Caco-2 (cell line): ENCODE measurements at regions not wholly inside any gene's neighbourhood (a gene's known extent, or its start where the extent isn't known, plus 50 kb on each side); places are given as distances from the start of the nearest gene placed in this dataset.

ENCODE experiments used
- BruUV-seq: library from RNA; stranded (reverse); fragments of 400-500 nt; replicated peaks from 2 replicates; lab custom pipeline; 2021; lab: Mats Ljungman, UMichigan
- CTCF ChIA-PET: fragments of 300-600 bp; sonication (Branson Sonifier 250); formaldehyde crosslinking; loops from one replicate; lab custom pipeline; 2022; ENCODE audit warnings: antibody characterized with exemption; lab: Charles Lee
- POLR2A ChIA-PET: fragments of 300-600 bp; sonication (Branson Sonifier 250); formaldehyde crosslinking; loops from one replicate; lab custom pipeline; 2022; ENCODE audit warnings: antibody characterized with exemption; lab: Charles Lee
- DNase-seq, 2 experiments: peaks; one replicate each; pipeline versions ENCODE4 v3.0.0 to v3.0.0-alpha.2; 2020 to 2022
- H3K27me3 ChIP-seq: replicated peaks from 2 replicates; pipeline ENCODE4 v1.6.0; 2011; ENCODE audit warnings: low read length; ENCODE audit not compliant: control insufficient read depth, insufficient read depth
- H3K36me3 ChIP-seq: 2 replicates; pipeline ENCODE4 v1.5.1; 2011; ENCODE audit warnings: low read length; ENCODE audit not compliant: control insufficient read depth, insufficient read depth
- H3K4me1 ChIP-seq: fragments of 250-450 bp; sonication (Bioruptor Pico); 2 replicates; pipeline ENCODE4 v1.5.1; 2020; ENCODE audit warnings: mild to moderate bottlenecking
- H3K4me3 ChIP-seq: 2 replicates; pipeline ENCODE4 v1.5.1; 2011; ENCODE audit warnings: low read depth, mild to moderate bottlenecking, control low read depth, low read length
- H3K9me3 ChIP-seq: fragments of 250-450 bp; sonication (Bioruptor Pico); 2 replicates; pipeline ENCODE4 v1.5.1; 2020; ENCODE audit warnings: mild to moderate bottlenecking, moderate library complexity
- H3K27ac Mint-ChIP-seq: one replicate; pipeline ENCODE4 v1.8.0; 2022; ENCODE audit warnings: mixed read lengths; ENCODE audit not compliant: unreplicated experiment
- H3K27me3 Mint-ChIP-seq: one replicate; pipeline ENCODE4 v1.8.0; 2022; ENCODE audit warnings: mixed read lengths; ENCODE audit not compliant: insufficient read depth, unreplicated experiment
- H3K36me3 Mint-ChIP-seq: one replicate; pipeline ENCODE4 v1.8.0; 2022; ENCODE audit warnings: mild to moderate bottlenecking, mixed read lengths; ENCODE audit not compliant: insufficient read depth, unreplicated experiment
- H3K4me1 Mint-ChIP-seq: one replicate; pipeline ENCODE4 v1.8.0; 2022; ENCODE audit warnings: low read depth, mixed read lengths; ENCODE audit not compliant: unreplicated experiment
- H3K4me3 Mint-ChIP-seq: one replicate; pipeline ENCODE4 v1.8.0; 2022; ENCODE audit warnings: mild to moderate bottlenecking, moderate library complexity, mixed read lengths; ENCODE audit not compliant: unreplicated experiment
- H3K9me3 Mint-ChIP-seq: one replicate; pipeline ENCODE4 v1.8.0; 2022; ENCODE audit warnings: mixed read lengths; ENCODE audit not compliant: unreplicated experiment
- CTCF ChIP-seq, 2 experiments: fragments of 200-600 bp in 1 of 2; IDR thresholded peaks; 1 replicate in 1 of 2; 2 replicates in 1 of 2; pipeline versions ENCODE4 v1.5.1 to v1.8.0; 2011 to 2022; ENCODE audit warnings: antibody characterized with exemption in 1 of 2, control low read depth in 1 of 2, inconsistent platforms in 1 of 2, low read depth in 1 of 2, low read length in 1 of 2, mild to moderate bottlenecking in 1 of 2, moderate library complexity in 1 of 2; ENCODE audit not compliant: insufficient read depth in 1 of 2, severe bottlenecking in 1 of 2, unreplicated experiment in 1 of 2
- intact Hi-C: fragments of 100-400 bp; cut with micrococcal nuclease; formaldehyde crosslinking; loops from one replicate; pipeline ENCODE4 v1.10.0; 2022; ENCODE audit not compliant: unreplicated experiment

- Histone ChIP-seq H3K4me1 (no peaks in the 10 kb centered on the region), H3K9me3 (no peaks in the 10 kb centered on the region), H3K4me3 (no peak overlapping the region), H3K36me3 (no peaks in the 10 kb centered on the region), H3K27me3 (no peaks in the 10 kb centered on the region)
- Mint-ChIP-seq H3K9me3 (no peaks in the 10 kb centered on the region), H3K4me1 (no peaks in the 10 kb centered on the region), H3K27ac (no peak overlapping the region), H3K27me3 (peaks cover 7% of the 10 kb centered on the region), H3K36me3 (no peaks in the 10 kb centered on the region), H3K4me3 (no peak overlapping the region)
- intact Hi-C loops: no loop called here
- ChIA-PET CTCF (no interaction called here), POLR2A (no interaction called here)
- no TSS peak for BruUV-seq
- no peak for TF ChIP-seq CTCF (IDR thresholded peaks at IDR 0.05; ENCODE audit: insufficient read depth in 1 of 2, low read depth in 1 of 2, low read length in 1 of 2, severe bottlenecking in 1 of 2, unreplicated experiment in 1 of 2)
- DNase-seq: no peak
These were observed 121.1 kb upstream of the SPRY2 start for GRCh38 chr13:80462037-80462436.

- no peaks in the 10 kb centered on the region for H3K36me3 ChIP-seq
- no peak overlapping the region for H3K4me3 Mint-ChIP-seq
- peaks cover 7% of the 10 kb centered on the region for H3K27me3 Mint-ChIP-seq
- no peaks in the 10 kb centered on the region for H3K36me3 Mint-ChIP-seq
- H3K9me3 Mint-ChIP-seq: no peaks in the 10 kb centered on the region
- H3K27me3 ChIP-seq: no peaks in the 10 kb centered on the region
- H3K4me1 Mint-ChIP-seq: no peaks in the 10 kb centered on the region
- TF ChIP-seq CTCF (IDR thresholded peaks at IDR 0.05; ENCODE audit: insufficient read depth in 1 of 2, low read depth in 1 of 2, low read length in 1 of 2, severe bottlenecking in 1 of 2, unreplicated experiment in 1 of 2): no peak
- intact Hi-C loops: no loop called here
- ChIA-PET POLR2A (no interaction called here), CTCF (no interaction called here)
- no peak overlapping the region for H3K4me3 ChIP-seq
- H3K9me3 ChIP-seq: no peaks in the 10 kb centered on the region
- no peak overlapping the region for H3K27ac Mint-ChIP-seq
- DNase-seq: no peak
- BruUV-seq: no TSS peak
- no peaks in the 10 kb centered on the region for H3K4me1 ChIP-seq
These were observed 117.6 kb upstream of the SPRY2 start for GRCh38 chr13:80458543-80458942.

GRCh38 chr13:80454245-80454644 is 113.3 kb upstream of the SPRY2 start:
- no TSS peak for BruUV-seq
- Mint-ChIP-seq H3K27ac (no peak overlapping the region), H3K9me3 (no peaks in the 10 kb centered on the region), H3K4me3 (no peak overlapping the region), H3K36me3 (no peaks in the 10 kb centered on the region), H3K4me1 (no peaks in the 10 kb centered on the region), H3K27me3 (peaks cover 11% of the 10 kb centered on the region)
- intact Hi-C loops: no loop called here
- no peak for TF ChIP-seq CTCF (IDR thresholded peaks at IDR 0.05; ENCODE audit: insufficient read depth in 1 of 2, low read depth in 1 of 2, low read length in 1 of 2, severe bottlenecking in 1 of 2, unreplicated experiment in 1 of 2)
- Histone ChIP-seq H3K9me3 (peaks cover 5% of the 10 kb centered on the region; the same call in 1 of the 2 replicates), H3K4me3 (no peak overlapping the region), H3K4me1 (no peaks in the 10 kb centered on the region), H3K36me3 (no peaks in the 10 kb centered on the region), H3K27me3 (no peaks in the 10 kb centered on the region)
- no peak for DNase-seq
- ChIA-PET POLR2A (no interaction called here), CTCF (no interaction called here)
